GM12891 (cell line): ENCODE measurements at regions not wholly inside any gene's neighbourhood (a gene's known extent, or its start where the extent isn't known, plus 50 kb on each side); places are given as distances from the start of the nearest gene placed in this dataset.

ENCODE experiments used
- PAX5 ChIP-seq: IDR thresholded peaks from 2 replicates; pipeline ENCODE4 v1.6.1; 2011; ENCODE audit warnings: low read length, moderate library complexity, mild to moderate bottlenecking; ENCODE audit not compliant: insufficient read depth, severe bottlenecking
- POLR2A ChIP-seq: IDR thresholded peaks from 2 replicates; pipeline ENCODE4 v1.6.1; 2011; ENCODE audit warnings: low read depth, low read length, control low read depth
- POLR2AphosphoS5 ChIP-seq: IDR thresholded peaks from 2 replicates; pipeline ENCODE4 v1.6.1; 2011; ENCODE audit warnings: low read depth, low read length, control low read depth
- POU2F2 ChIP-seq: IDR thresholded peaks from 2 replicates; pipeline ENCODE4 v1.6.1; 2011; ENCODE audit warnings: low read depth, mild to moderate bottlenecking, control low read depth, low read length, moderate library complexity
- SPI1 ChIP-seq: IDR thresholded peaks from 2 replicates; pipeline ENCODE4 v1.6.1; 2011; ENCODE audit warnings: low read depth, low read length, control low read depth
- TAF1 ChIP-seq: IDR thresholded peaks from 2 replicates; pipeline ENCODE4 v1.6.1; 2011; ENCODE audit warnings: low read depth, low read length, control low read depth

DNA sequence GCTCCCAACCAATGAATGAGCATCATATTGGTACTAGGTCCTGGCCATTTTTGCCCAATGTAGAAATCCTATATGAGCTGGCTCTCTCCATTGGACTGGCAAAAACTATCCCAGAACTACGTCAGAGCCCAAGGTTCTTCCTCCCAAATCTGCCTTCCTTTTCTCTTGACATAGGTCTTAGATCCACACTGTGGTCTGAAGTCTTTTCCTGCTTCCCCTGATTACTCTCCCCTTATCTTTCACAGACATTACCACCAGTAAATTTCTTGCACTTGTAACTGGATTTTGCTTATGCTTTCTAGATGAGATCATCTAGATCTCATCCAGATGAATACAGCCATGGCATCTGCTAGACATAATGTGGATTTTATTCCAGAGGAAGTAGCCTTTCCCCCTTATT, 141.2 kb upstream of the GADL1 start:
- no peak for TF ChIP-seq POU2F2
- TF ChIP-seq POLR2A: no peak
- TF ChIP-seq POLR2AphosphoS5: no peak
- no peak for TF ChIP-seq TAF1
- TF ChIP-seq PAX5: no peak
- TF ChIP-seq SPI1: no peak
